Epithelial cell of prostate (primary cell): ENCODE measurements at regions not wholly inside any gene's neighbourhood (a gene's known extent, or its start where the extent isn't known, plus 50 kb on each side); places are given as distances from the start of the nearest gene placed in this dataset.
"Not testable (repeated sequence)": the region's sequence is repeated elsewhere in the genome, so short reads cannot be mapped to it uniquely, and the experiment has no call there.

Source experiments
- DNase-seq: peaks from one replicate; pipeline ENCODE4 v3.0.0-alpha.2; 2011; ENCODE audit warnings: low read depth, low spot score
- H3K27ac ChIP-seq: fragments of 450-650 bp; 2 replicates; pipeline ENCODE4 v1.5.1; 2017; ENCODE audit warnings: mild to moderate bottlenecking

- no peak for DNase-seq
- H3K27ac ChIP-seq: no peak overlapping the region
These were observed 472.3 kb downstream of the BRD1 start for GRCh38 chr22:49355211-49355920.

- DNase-seq: no peak
- no peak overlapping the region for H3K27ac ChIP-seq
These were observed 473.0 kb downstream of the BRD1 start for GRCh38 chr22:49354516-49355210.

GRCh38 chr22:49353235-49353634, 474.4 kb downstream of the BRD1 start:
- H3K27ac ChIP-seq: no peak overlapping the region
- no peak for DNase-seq

- no peak overlapping the region for H3K27ac ChIP-seq
- DNase-seq: no peak
These were observed 475.1 kb downstream of the BRD1 start for GRCh38 chr22:49352361-49353169.

- DNase-seq: no peak
These were observed 475.9 kb downstream of the BRD1 start for GRCh38 chr22:49351761-49352227.

GRCh38 chr22:49350441-49351121, 477.1 kb downstream of the BRD1 start:
- DNase-seq: no peak
- H3K27ac ChIP-seq: no peak overlapping the region

More at GRCh38 chr22:49351761-49352227, 475.9 kb downstream of the BRD1 start:
- no peak overlapping the region for H3K27ac ChIP-seq

- no peak for DNase-seq
- H3K27ac ChIP-seq: no peak overlapping the region
These were observed 477.8 kb downstream of the BRD1 start for GRCh38 chr22:49349841-49350381.

- H3K27ac ChIP-seq: no peak overlapping the region
- no peak for DNase-seq
These were observed 478.4 kb downstream of the BRD1 start for GRCh38 chr22:49349181-49349835.

GRCh38 chr22:49348631-49349030, 479.0 kb downstream of the BRD1 start:
- DNase-seq: no peak

GRCh38 chr22:49347376-49347775, 480.3 kb downstream of the BRD1 start:
- no peak overlapping the region for H3K27ac ChIP-seq
- DNase-seq: no peak

More at GRCh38 chr22:49348631-49349030, 479.0 kb downstream of the BRD1 start:
- H3K27ac ChIP-seq: no peak overlapping the region

- no peak overlapping the region for H3K27ac ChIP-seq
- DNase-seq: no peak
These were observed 481.8 kb downstream of the BRD1 start for GRCh38 chr22:49345896-49346295.

- DNase-seq: no peak
These were observed 483.0 kb downstream of the BRD1 start for GRCh38 chr22:49344656-49345055.

GRCh38 chr22:49344161-49344560, 483.5 kb downstream of the BRD1 start:
- no peak overlapping the region for H3K27ac ChIP-seq
- no peak for DNase-seq

More at GRCh38 chr22:49344656-49345055, 483.0 kb downstream of the BRD1 start:
- no peak overlapping the region for H3K27ac ChIP-seq

- no peak for DNase-seq
- H3K27ac ChIP-seq: no peak overlapping the region
These were observed 487.3 kb downstream of the BRD1 start for GRCh38 chr22:49340406-49340805.

- not testable (repeated sequence) for H3K27ac ChIP-seq, DNase-seq
These were observed 491.2 kb downstream of the BRD1 start for GRCh38 chr22:49336483-49336882.

- DNase-seq: no peak
- no peak overlapping the region for H3K27ac ChIP-seq
These were observed 492.7 kb downstream of the BRD1 start for GRCh38 chr22:49334976-49335375.

- no peak overlapping the region for H3K27ac ChIP-seq
- no peak for DNase-seq
These were observed 493.3 kb downstream of the BRD1 start for GRCh38 chr22:49334449-49334789.

GRCh38 chr22:49333206-49333605, 494.5 kb downstream of the BRD1 start:
- DNase-seq: no peak
- H3K27ac ChIP-seq: no peak overlapping the region

GRCh38 chr22:49332691-49333090, 495.0 kb downstream of the BRD1 start:
- no peak for DNase-seq
- H3K27ac ChIP-seq: no peak overlapping the region

- DNase-seq: no peak
- H3K27ac ChIP-seq: no peak overlapping the region
These were observed 495.8 kb downstream of the BRD1 start for GRCh38 chr22:49331878-49332277.
